IPS DF 6.9 (cell line): ENCODE measurements at regions not wholly inside any gene's neighbourhood (a gene's known extent, or its start where the extent isn't known, plus 50 kb on each side); places are given as distances from the start of the nearest gene placed in this dataset.
A peak's percentile ranks its signal among the peaks of the same experiment; 100 is the strongest.
"Not testable (repeated sequence)": the region's sequence is repeated elsewhere in the genome, so short reads cannot be mapped to it uniquely, and the experiment has no call there.

Experiments
- DNase-seq: peaks from one replicate; pipeline ENCODE4 v3.0.0-alpha.2; 2013; ENCODE audit warnings: low read depth, low spot score
- H3K27ac ChIP-seq: one replicate; pipeline ENCODE4 v1.5.1; 2013; ENCODE audit warnings: low read length, control low read depth
- H3K27me3 ChIP-seq: 2 replicates; pipeline ENCODE4 v1.6.1; 2013; ENCODE audit warnings: mild to moderate bottlenecking, low read length; ENCODE audit not compliant: control insufficient read depth, insufficient read depth
- H3K36me3 ChIP-seq: 2 replicates; pipeline ENCODE4 v1.6.1; 2013; ENCODE audit warnings: low read length; ENCODE audit not compliant: control insufficient read depth, insufficient read depth
- H3K4me1 ChIP-seq: 2 replicates; pipeline ENCODE4 v1.6.1; 2013; ENCODE audit warnings: low read length; ENCODE audit not compliant: control insufficient read depth, insufficient read depth
- H3K4me3 ChIP-seq: 2 replicates; pipeline ENCODE4 v1.5.1; 2013; ENCODE audit warnings: mild to moderate bottlenecking, low read length
- H3K9me3 ChIP-seq: 2 replicates; pipeline ENCODE4 v1.6.1; 2013; ENCODE audit warnings: low read length, inconsistent platforms; ENCODE audit not compliant: control insufficient read depth, insufficient read depth
- WGBS: extraction: QIAGEN DNeasy Blood & Tissue Kit; methylation state at CpG from one replicate; pipeline ENCODE4 v1.1.7; 2013; ENCODE audit warnings: mixed read lengths, missing lambda C conversion rate; ENCODE audit not compliant: insufficient read length, insufficient coverage; 5-methylcytosine and 5-hydroxymethylcytosine counted together

- Histone ChIP-seq H3K36me3 (no peaks in the 10 kb centered on the region), H3K27ac (no peak overlapping the region), H3K27me3 (no peaks in the 10 kb centered on the region), H3K4me1 (no peaks in the 10 kb centered on the region), H3K9me3 (no peaks in the 10 kb centered on the region), H3K4me3 (no peak overlapping the region)
- no CpG with 5 or more reads among the region's 3 CpGs for WGBS
- peak; percentile 2 for DNase-seq
Observed at GRCh38 chr5:62778316-62779009, 199.8 kb downstream of the LRRC70 start.

- H3K27ac ChIP-seq, H3K36me3 ChIP-seq, H3K27me3 ChIP-seq, H3K4me3 ChIP-seq, DNase-seq, H3K9me3 ChIP-seq, H3K4me1 ChIP-seq: not testable (repeated sequence)
- WGBS = no CpG with 5 or more reads among the region's 15 CpGs
Observed at GRCh38 chr5:62777081-62777480, 198.5 kb downstream of the LRRC70 start.

GRCh38 chr5:62776592-62776991 is 198.0 kb downstream of the LRRC70 start:
- not testable (repeated sequence) for H3K27me3 ChIP-seq, H3K4me1 ChIP-seq, H3K36me3 ChIP-seq, DNase-seq, H3K4me3 ChIP-seq, H3K9me3 ChIP-seq, H3K27ac ChIP-seq
- no CpG with 5 or more reads among the region's 5 CpGs for WGBS

GRCh38 chr5:62773460-62773859 is 194.8 kb downstream of the LRRC70 start:
- Histone ChIP-seq H3K4me3 (no peak overlapping the region), H3K27ac (no peak overlapping the region), H3K36me3 (no peaks in the 10 kb centered on the region), H3K9me3 (no peaks in the 10 kb centered on the region), H3K27me3 (no peaks in the 10 kb centered on the region), H3K4me1 (no peaks in the 10 kb centered on the region)
- DNase-seq = no peak
- WGBS = no CpG with 5 or more reads among the region's 3 CpGs

- no CpG with 5 or more reads among the region's 1 CpG for WGBS
- Histone ChIP-seq H3K9me3 (no peaks in the 10 kb centered on the region), H3K36me3 (no peaks in the 10 kb centered on the region), H3K4me3 (no peak overlapping the region), H3K27me3 (no peaks in the 10 kb centered on the region), H3K4me1 (no peaks in the 10 kb centered on the region), H3K27ac (no peak overlapping the region)
- DNase-seq = no peak
Observed at GRCh38 chr5:62771341-62771740, 192.7 kb downstream of the LRRC70 start.

- Histone ChIP-seq H3K4me3 (no peak overlapping the region), H3K4me1 (no peaks in the 10 kb centered on the region), H3K36me3 (no peaks in the 10 kb centered on the region), H3K27ac (no peak overlapping the region), H3K9me3 (no peaks in the 10 kb centered on the region), H3K27me3 (no peaks in the 10 kb centered on the region)
- no peak for DNase-seq
- no CpG with 5 or more reads among the region's 1 CpG for WGBS
Observed at GRCh38 chr5:62767650-62768049, 189.0 kb downstream of the LRRC70 start.

- Histone ChIP-seq H3K4me3 (no peak overlapping the region), H3K27ac (no peak overlapping the region), H3K27me3 (no peaks in the 10 kb centered on the region), H3K4me1 (no peaks in the 10 kb centered on the region), H3K9me3 (no peaks in the 10 kb centered on the region), H3K36me3 (no peaks in the 10 kb centered on the region)
- WGBS = no CpG with 5 or more reads among the region's 2 CpGs
- no peak for DNase-seq
Observed at GRCh38 chr5:62767077-62767476, 188.5 kb downstream of the LRRC70 start.

GRCh38 chr5:62762503-62762902 is 183.9 kb downstream of the LRRC70 start:
- H3K27me3 ChIP-seq = no peaks in the 10 kb centered on the region
- DNase-seq = no peak
- no peaks in the 10 kb centered on the region for H3K9me3 ChIP-seq
- no peak overlapping the region for H3K27ac ChIP-seq
- H3K4me1 ChIP-seq = no peaks in the 10 kb centered on the region
- WGBS = no CpG with 5 or more reads among the region's 2 CpGs
- H3K36me3 ChIP-seq = no peaks in the 10 kb centered on the region
- no peak overlapping the region for H3K4me3 ChIP-seq

GRCh38 chr5:62757686-62758085 is 179.1 kb downstream of the LRRC70 start:
- not testable (repeated sequence) for H3K4me1 ChIP-seq, H3K9me3 ChIP-seq, H3K27me3 ChIP-seq, H3K4me3 ChIP-seq, H3K36me3 ChIP-seq, H3K27ac ChIP-seq, DNase-seq
- no CpG with 5 or more reads among the region's 4 CpGs for WGBS

- H3K4me3 ChIP-seq, DNase-seq, H3K36me3 ChIP-seq, H3K27ac ChIP-seq, H3K27me3 ChIP-seq, H3K4me1 ChIP-seq, H3K9me3 ChIP-seq: not testable (repeated sequence)
- no CpG with 5 or more reads among the region's 4 CpGs for WGBS
Observed at GRCh38 chr5:62752998-62753367, 174.4 kb downstream of the LRRC70 start.
